ENCODE measurements at regions not wholly inside any gene's neighbourhood (a gene's known extent, or its start where the extent isn't known, plus 50 kb on each side); places are given as distances from the start of the nearest gene placed in this dataset.
"Not testable (repeated sequence)": the region's sequence is repeated elsewhere in the genome, so short reads cannot be mapped to it uniquely, and the experiment has no call there.

- no peak for DNase-seq (ENCODE audit: low read depth)
These were observed 463.5 kb downstream of the KCTD16 start for GRCh38 chr5:144634138-144634537.

- no peak for DNase-seq (ENCODE audit: low read depth)
These were observed 427.9 kb downstream of the KCTD16 start for GRCh38 chr5:144598451-144599068.

- no peak for DNase-seq (ENCODE audit: low read depth)
These were observed 425.8 kb downstream of the KCTD16 start for GRCh38 chr5:144596517-144596916.

- DNase-seq (ENCODE audit: low read depth) = no peak
These were observed 424.2 kb downstream of the KCTD16 start for GRCh38 chr5:144594919-144595318.

GRCh38 chr5:144594234-144594633 is 423.6 kb downstream of the KCTD16 start:
- not testable (repeated sequence) for DNase-seq (ENCODE audit: low read depth)

GRCh38 chr5:144585681-144586080 is 415.0 kb downstream of the KCTD16 start:
- no peak for DNase-seq (ENCODE audit: low read depth)

- no peak for DNase-seq (ENCODE audit: low read depth)
These were observed 413.1 kb downstream of the KCTD16 start for GRCh38 chr5:144583541-144584449.

- no peak for DNase-seq (ENCODE audit: low read depth)
These were observed 411.4 kb downstream of the KCTD16 start for GRCh38 chr5:144582066-144582465.

GRCh38 chr5:144581044-144581443 is 410.4 kb downstream of the KCTD16 start:
- DNase-seq (ENCODE audit: low read depth) = no peak

GRCh38 chr5:144577676-144578075 is 407.0 kb downstream of the KCTD16 start:
- DNase-seq (ENCODE audit: low read depth) = no peak

GRCh38 chr5:144575736-144576135 is 405.1 kb downstream of the KCTD16 start:
- DNase-seq (ENCODE audit: low read depth) = no peak

GRCh38 chr5:144567421-144567780 is 396.7 kb downstream of the KCTD16 start:
- DNase-seq (ENCODE audit: low read depth) = peak; percentile 9

- DNase-seq (ENCODE audit: low read depth) = peak; percentile 15
These were observed 396.2 kb downstream of the KCTD16 start for GRCh38 chr5:144566747-144567420.

- peak; percentile 60 for DNase-seq (ENCODE audit: low read depth)
These were observed 378.9 kb downstream of the KCTD16 start for GRCh38 chr5:144549580-144549979.

GRCh38 chr5:144548936-144549335 is 378.3 kb downstream of the KCTD16 start:
- DNase-seq (ENCODE audit: low read depth) = no peak

GRCh38 chr5:144547098-144547499 is 376.4 kb downstream of the KCTD16 start:
- peak; percentile 13 for DNase-seq (ENCODE audit: low read depth)

GRCh38 chr5:144538845-144539244 is 368.2 kb downstream of the KCTD16 start:
- DNase-seq (ENCODE audit: low read depth) = no peak
